A549 (cell line): ENCODE measurements at regions not wholly inside any gene's neighbourhood (a gene's known extent, or its start where the extent isn't known, plus 50 kb on each side); places are given as distances from the start of the nearest gene placed in this dataset.

ENCODE experiments used
- ATAC-seq, 2 experiments: fragments of 200-7000 bp in 1 of 2; fragments of >200 bp in 1 of 2; cut with Nextera tagmentation in 1 of 2; cut with Tn5 transposase in 1 of 2; 3 replicates each; pipeline versions ENCODE4 v1.8.0 to v1.9.1; 2018 to 2020; ENCODE audit warnings: mild to moderate bottlenecking in 1 of 2, moderate library complexity in 1 of 2
- CTCF ChIA-PET: fragments of 300-600 bp; sonication (Branson Sonifier 250); formaldehyde crosslinking; extraction: SDS; loops from one replicate; lab custom pipeline; 2021; ENCODE audit warnings: antibody characterized with exemption, inconsistent platforms; lab: Yijun Ruan, JAX
- POLR2A ChIA-PET: fragments of 350-600 bp; formaldehyde crosslinking; extraction: SDS; loops from one replicate; lab custom pipeline; 2021; ENCODE audit warnings: antibody characterized with exemption, inconsistent platforms; lab: Yijun Ruan, JAX
- DNase-seq, 2 experiments: peaks; one replicate each; pipeline versions ENCODE4 v3.0.0 to v3.0.0-alpha.2; 2011 to 2016; ENCODE audit warnings: low read depth in 1 of 2, low spot score in 1 of 2
- FAIRE-seq: peaks from 2 replicates; lab custom pipeline; 2011; peaks lifted over from hg19 to GRCh38; lab: Jason Lieb, UNC
- H3K27ac ChIP-seq, 2 experiments: fragments of >200 bp; sonication (Bioruptor Twin); formaldehyde crosslinking; 3 replicates each; pipeline ENCODE4 v1.5.1; 2016 to 2017
- H3K4me1 ChIP-seq: fragments of >200 bp; sonication (Bioruptor Twin); formaldehyde crosslinking; 3 replicates; pipeline ENCODE4 v1.6.1; 2016
- H3K4me2 ChIP-seq: fragments of >200 bp; sonication (Bioruptor Twin); formaldehyde crosslinking; 3 replicates; pipeline ENCODE4 v1.6.1; 2016
- H3K4me3 ChIP-seq: fragments of >200 bp; sonication (Bioruptor Twin); formaldehyde crosslinking; 3 replicates; pipeline ENCODE4 v1.5.1; 2016
- H3K9me3 ChIP-seq: fragments of >200 bp; sonication (Bioruptor Twin); formaldehyde crosslinking; 3 replicates; pipeline ENCODE4 v1.6.1; 2016
- BCL3 ChIP-seq: fragments of >200 bp; sonication (Bioruptor Twin); formaldehyde crosslinking; IDR thresholded peaks from 3 replicates; pipeline ENCODE4 v1.6.1; 2016
- CBX8 ChIP-seq: fragments of 200-600 bp; sonication (generic); IDR thresholded peaks from 2 replicates; pipeline ENCODE4 v1.6.1; 2016
- CEBPB ChIP-seq, 2 experiments: fragments of >200 bp in 1 of 2; sonication (Bioruptor Twin) in 1 of 2; formaldehyde crosslinking in 1 of 2; IDR thresholded peaks; 2 replicates each; pipeline ENCODE4 v1.6.1; 2012 to 2016
- CHD2 ChIP-seq: fragments of 150-350 bp; IDR thresholded peaks from 2 replicates; pipeline ENCODE4 v1.6.1; 2014; ENCODE audit warnings: low read length; ENCODE audit not compliant: partially characterized antibody
- CHD4 ChIP-seq: fragments of 200-600 bp; sonication (generic); IDR thresholded peaks from 2 replicates; pipeline ENCODE4 v1.6.1; 2016; ENCODE audit warnings: antibody characterized with exemption, mild to moderate bottlenecking, borderline replicate concordance
- EHF ChIP-seq: fragments of 250-450 bp; sonication (Bioruptor Pico); IDR thresholded peaks from 2 replicates; pipeline ENCODE4 v1.5.0; 2020; ENCODE audit warnings: mild to moderate bottlenecking
- EHMT2 ChIP-seq: fragments of 200-600 bp; sonication (generic); IDR thresholded peaks from 2 replicates; pipeline ENCODE4 v1.6.1; 2016; ENCODE audit warnings: antibody characterized with exemption, low read depth, mild to moderate bottlenecking, moderate library complexity
- ESRRA ChIP-seq: fragments of 150-350 bp; IDR thresholded peaks from 2 replicates; pipeline ENCODE4 v1.6.1; 2014; ENCODE audit warnings: mild to moderate bottlenecking, low read length, borderline replicate concordance
- FOSB ChIP-seq: fragments of 250-450 bp; sonication (Bioruptor Pico); IDR thresholded peaks from 2 replicates; pipeline ENCODE4 v1.5.0; 2020; ENCODE audit warnings: mild to moderate bottlenecking, moderate library complexity
- FOSL2 ChIP-seq, 2 experiments: fragments of 450-650 bp in 1 of 2; fragments of >200 bp in 1 of 2; sonication (Bioruptor Twin) in 1 of 2; formaldehyde crosslinking; IDR thresholded peaks; 2 replicates each; pipeline versions ENCODE4 v1.5.0 to v1.6.1; 2016 to 2020; ENCODE audit warnings: mild to moderate bottlenecking in 1 of 2, moderate library complexity in 1 of 2
- FOXS1 ChIP-seq: fragments of 250-450 bp; sonication (Bioruptor Pico); IDR thresholded peaks from 2 replicates; pipeline ENCODE4 v1.5.0; 2020; ENCODE audit warnings: mild to moderate bottlenecking, moderate library complexity
- GATA3 ChIP-seq: IDR thresholded peaks from 2 replicates; pipeline ENCODE4 v1.6.1; 2012; ENCODE audit warnings: borderline replicate concordance
- HDAC2 ChIP-seq: fragments of 200-600 bp; sonication (generic); IDR thresholded peaks from 2 replicates; pipeline ENCODE4 v1.6.1; 2016
- HOXB13 ChIP-seq: fragments of 250-450 bp; sonication (Bioruptor Pico); IDR thresholded peaks from 2 replicates; pipeline ENCODE4 v1.5.0; 2020; ENCODE audit warnings: low read depth, mild to moderate bottlenecking, moderate library complexity
- JUN ChIP-seq, 2 experiments: fragments of >200 bp; sonication (Bioruptor Twin); formaldehyde crosslinking; IDR thresholded peaks; 2 replicates in 1 of 2; 3 replicates in 1 of 2; pipeline ENCODE4 v1.6.1; 2016 to 2017
- JUNB ChIP-seq: fragments of >200 bp; sonication (Bioruptor Twin); formaldehyde crosslinking; IDR thresholded peaks from 2 replicates; pipeline ENCODE4 v1.6.1; 2016
- KDM5A ChIP-seq: fragments of 200-600 bp; sonication (generic); IDR thresholded peaks from 2 replicates; pipeline ENCODE4 v1.6.1; 2016; ENCODE audit warnings: antibody characterized with exemption, mild to moderate bottlenecking
- MAX ChIP-seq: IDR thresholded peaks from 2 replicates; pipeline ENCODE4 v1.6.1; 2012
- MAZ ChIP-seq: fragments of 150-350 bp; IDR thresholded peaks from 2 replicates; pipeline ENCODE4 v1.6.1; 2014; ENCODE audit warnings: antibody characterized with exemption, low read depth, low read length, borderline replicate concordance
- NFE2L2 ChIP-seq: fragments of 150-350 bp; conservative IDR thresholded peaks from 2 replicates; pipeline ENCODE4 v1.6.1; 2014; ENCODE audit warnings: low read length
- REST ChIP-seq: fragments of 200-600 bp; sonication (generic); IDR thresholded peaks from 2 replicates; pipeline ENCODE4 v1.6.1; 2016; ENCODE audit warnings: antibody characterized with exemption, mild to moderate bottlenecking, moderate library complexity
- RFX5 ChIP-seq: fragments of 450-650 bp; IDR thresholded peaks from 2 replicates; pipeline ENCODE4 v1.7.1; 2014; ENCODE audit warnings: antibody characterized with exemption, mild to moderate bottlenecking, moderate library complexity
- SMC3 ChIP-seq: fragments of >200 bp; sonication (Bioruptor Twin); formaldehyde crosslinking; IDR thresholded peaks from 3 replicates; pipeline ENCODE4 v1.6.1; 2018; ENCODE audit warnings: inconsistent platforms
- SREBF2 ChIP-seq: fragments of 450-650 bp; IDR thresholded peaks from 2 replicates; pipeline ENCODE4 v1.6.1; 2014; ENCODE audit warnings: mild to moderate bottlenecking, moderate library complexity
- USF2 ChIP-seq: fragments of 450-650 bp; IDR thresholded peaks from 2 replicates; pipeline ENCODE4 v1.6.1; 2014; ENCODE audit warnings: antibody characterized with exemption
- ZC3H11A ChIP-seq: fragments of 450-650 bp; IDR thresholded peaks from 2 replicates; pipeline ENCODE4 v1.6.1; 2014; ENCODE audit warnings: antibody characterized with exemption, mild to moderate bottlenecking
- WGBS: methylation state at CpG from one replicate; pipeline ENCODE4 v1.1.6; 2017; ENCODE audit errors: missing lambda C conversion rate; 5-methylcytosine and 5-hydroxymethylcytosine counted together

GRCh38 chr11:135004495-135004894, 592.5 kb upstream of the B3GAT1 start:
- WGBS, result 12% methylated on average over 3 of the region's 5 CpGs
- FAIRE-seq (no peak), DNase-seq (no peak), ATAC-seq (no peak)
- Histone ChIP-seq H3K9me3 (no peaks in the 10 kb centered on the region), H3K4me3 (no peak overlapping the region), H3K27ac (no peak overlapping the region), H3K4me1 (no peaks in the 10 kb centered on the region), H3K4me2 (no peak overlapping the region)
- ChIA-PET POLR2A (no interaction called here), CTCF (no interaction called here)
- TF ChIP-seq GATA3 (no peak), RFX5 (no peak), CBX8 (no peak), SREBF2 (no peak), JUNB (no peak), NFE2L2 (no peak), HDAC2 (no peak), FOXS1 (no peak), KDM5A (no peak), EHMT2 (no peak), REST (no peak), MAX (no peak), CEBPB (IDR thresholded peaks at IDR 0.05) (no peak), BCL3 (no peak), FOSB (CRISPR knock-in tag) (no peak), EHF (CRISPR knock-in tag) (no peak), HOXB13 (CRISPR knock-in tag) (no peak), CHD2 (no peak), CHD4 (no peak)

- Histone ChIP-seq H3K4me2 (no peak overlapping the region), H3K4me3 (no peak overlapping the region), H3K27ac (no peak overlapping the region), H3K4me1 (no peaks in the 10 kb centered on the region), H3K9me3 (no peaks in the 10 kb centered on the region)
- ChIA-PET CTCF (no interaction called here), POLR2A (no interaction called here)
- TF ChIP-seq MAX (no peak), JUNB (no peak), USF2 (no peak)
- FAIRE-seq (no peak), ATAC-seq (no peak), DNase-seq (no peak)
Measured at GRCh38 chr11:135002236-135002635, 590.2 kb upstream of the B3GAT1 start.

GRCh38 chr11:135001581-135001980, 589.5 kb upstream of the B3GAT1 start:
- H3K4me3 ChIP-seq, result no peak overlapping the region
- CTCF ChIA-PET, result no interaction called here
- H3K4me1 ChIP-seq, result no peaks in the 10 kb centered on the region
- DNase-seq, result no peak
- FAIRE-seq, result no peak
- no peaks in the 10 kb centered on the region for H3K9me3 ChIP-seq
- H3K4me2 ChIP-seq, result no peak overlapping the region
- 16% methylated on average over 2 of the region's 2 CpGs for WGBS
- H3K27ac ChIP-seq, result no peak overlapping the region
- ATAC-seq, result no peak
- TF ChIP-seq FOSL2 (IDR thresholded peaks at IDR 0.05) (no peak), FOSL2 (CRISPR knock-in tag; IDR thresholded peaks at IDR 0.05) (no peak), ESRRA (no peak), JUN (IDR thresholded peaks at IDR 0.05) (no peak), REST (no peak), ZC3H11A (no peak), MAZ (no peak), SMC3 (no peak), USF2 (no peak)
- POLR2A ChIA-PET, result no interaction called here
